ENCODE measurements at regions not wholly inside any gene's neighbourhood (a gene's known extent, or its start where the extent isn't known, plus 50 kb on each side); places are given as distances from the start of the nearest gene placed in this dataset.
A peak's percentile ranks its signal among the peaks of the same experiment; 100 is the strongest.
"Not testable (repeated sequence)": the region's sequence is repeated elsewhere in the genome, so short reads cannot be mapped to it uniquely, and the experiment has no call there.

- DNase-seq: no peak
Measured at GRCh38 chr4:170949084-170949483, 859.3 kb upstream of the AADAT start.

- DNase-seq: no peak
Measured at GRCh38 chr4:170940043-170940724, 850.4 kb upstream of the AADAT start.

- no peak for DNase-seq
Measured at GRCh38 chr4:170938588-170938987, 848.8 kb upstream of the AADAT start.

GRCh38 chr4:170931321-170931720, 841.6 kb upstream of the AADAT start:
- DNase-seq: no peak

- no peak for DNase-seq
Measured at GRCh38 chr4:170888660-170889059, 798.9 kb upstream of the AADAT start.

- no peak for DNase-seq
Measured at GRCh38 chr4:170887396-170887795, 797.6 kb upstream of the AADAT start.

GRCh38 chr4:170884969-170885570, 795.3 kb upstream of the AADAT start:
- DNase-seq: no peak

- not testable (repeated sequence) for DNase-seq
Measured at GRCh38 chr4:170881646-170882045, 791.9 kb upstream of the AADAT start.

- no peak for DNase-seq
Measured at GRCh38 chr4:170875868-170876267, 786.1 kb upstream of the AADAT start.

GRCh38 chr4:170872794-170873193, 783.0 kb upstream of the AADAT start:
- no peak for DNase-seq

GRCh38 chr4:170868170-170868569, 778.4 kb upstream of the AADAT start:
- DNase-seq: no peak

GRCh38 chr4:170854097-170854496, 764.3 kb upstream of the AADAT start:
- no peak for DNase-seq

- DNase-seq: peak; percentile 56
Measured at GRCh38 chr4:170853422-170854021, 763.8 kb upstream of the AADAT start.

GRCh38 chr4:170849969-170850368, 760.2 kb upstream of the AADAT start:
- no peak for DNase-seq

GRCh38 chr4:170827562-170828274, 738.0 kb upstream of the AADAT start:
- no peak for DNase-seq

- DNase-seq: no peak
Measured at GRCh38 chr4:170818786-170819185, 729.0 kb upstream of the AADAT start.

GRCh38 chr4:170805352-170805751, 715.6 kb upstream of the AADAT start:
- DNase-seq: no peak

- DNase-seq: no peak
Measured at GRCh38 chr4:170804930-170805329, 715.2 kb upstream of the AADAT start.

- no peak for DNase-seq
Measured at GRCh38 chr4:170803492-170803891, 713.7 kb upstream of the AADAT start.

GRCh38 chr4:170801771-170802170, 712.0 kb upstream of the AADAT start:
- DNase-seq: no peak

GRCh38 chr4:170794525-170794924, 704.8 kb upstream of the AADAT start:
- DNase-seq: no peak

- not testable (repeated sequence) for DNase-seq
Measured at GRCh38 chr4:170788540-170789051, 698.8 kb upstream of the AADAT start.

GRCh38 chr4:170777663-170778062, 687.9 kb upstream of the AADAT start:
- no peak for DNase-seq

GRCh38 chr4:170776983-170777382, 687.2 kb upstream of the AADAT start:
- no peak for DNase-seq
